Mucosa of descending colon (tissue), 3 donors: ENCODE measurements at regions not wholly inside any gene's neighbourhood (a gene's known extent, or its start where the extent isn't known, plus 50 kb on each side); places are given as distances from the start of the nearest gene placed in this dataset.

ENCODE experiments used
- ATAC-seq: fragments of 200-7000 bp; cut with Tn5 transposase; one replicate; pipeline ENCODE4 v1.9.1; 2020; ENCODE audit warnings: mild to moderate bottlenecking, moderate library complexity
- DNase-seq, 3 donors: peaks; one replicate each; pipeline ENCODE4 v3.0.0-alpha.2; 2020
- H3K36me3 ChIP-seq: fragments of 200-600 bp; one replicate; pipeline ENCODE4 v1.8.0; 2021; ENCODE audit warnings: low read depth, mild to moderate bottlenecking
- H3K4me1 ChIP-seq: fragments of 200-600 bp; one replicate; pipeline ENCODE4 v1.8.0; 2021; ENCODE audit warnings: low read depth, mild to moderate bottlenecking
- H3K4me3 ChIP-seq: fragments of 200-600 bp; one replicate; pipeline ENCODE4 v1.8.0; 2021; ENCODE audit warnings: mild to moderate bottlenecking
- H3K9me3 ChIP-seq: fragments of 200-600 bp; one replicate; pipeline ENCODE4 v1.8.0; 2021; ENCODE audit warnings: mild to moderate bottlenecking
- intact Hi-C, 2 donors: fragments of 100-400 bp; cut with DNase I in 1 of 2; cut with micrococcal nuclease in 1 of 2; formaldehyde crosslinking; loops; one replicate each; pipeline versions ENCODE4 v1.11.0 to v1.11.1; 2022; cut with DNase I, micrococcal nuclease
- TF ChIP-seq, protein P1 (sequence below): fragments of 200-600 bp; IDR thresholded peaks from one replicate; pipeline ENCODE4 v1.8.0; 2022; ENCODE audit warnings: antibody characterized with exemption, mild to moderate bottlenecking
- donor health status: DM: no; HTN: no; CAD: no; lungs with moderate emphysema.
- donor health status: DM: no; HTN: no; CAD: no.
- donor health status: DM: no; HTN: yes; CAD: no.

DNA sequence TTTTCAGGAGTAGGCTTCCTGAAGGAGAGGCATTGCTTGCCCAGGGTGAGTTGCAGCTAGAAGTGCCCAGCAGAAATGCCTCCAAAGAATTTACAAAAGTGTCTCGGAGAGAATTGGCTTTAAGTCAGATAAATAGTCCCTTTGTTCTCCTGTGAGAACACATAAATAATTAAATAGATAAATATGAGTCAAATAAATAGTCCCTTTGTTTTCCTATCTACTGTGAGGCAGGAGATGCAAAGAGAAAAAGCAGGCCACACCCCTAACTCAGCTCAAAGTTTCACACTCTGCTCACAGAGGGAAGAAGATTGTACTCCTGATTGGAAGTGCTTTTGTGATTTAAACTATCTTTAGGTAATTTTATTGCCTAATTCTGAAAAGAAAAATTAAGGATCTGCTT, 180.7 kb upstream of the PRSS16 start:
- no peak for ATAC-seq
- intact Hi-C loops: no loop called here
- H3K9me3 ChIP-seq: no peaks in the 10 kb centered on the region
- no peak overlapping the region for H3K4me3 ChIP-seq
- TF ChIP-seq, protein P1, sequence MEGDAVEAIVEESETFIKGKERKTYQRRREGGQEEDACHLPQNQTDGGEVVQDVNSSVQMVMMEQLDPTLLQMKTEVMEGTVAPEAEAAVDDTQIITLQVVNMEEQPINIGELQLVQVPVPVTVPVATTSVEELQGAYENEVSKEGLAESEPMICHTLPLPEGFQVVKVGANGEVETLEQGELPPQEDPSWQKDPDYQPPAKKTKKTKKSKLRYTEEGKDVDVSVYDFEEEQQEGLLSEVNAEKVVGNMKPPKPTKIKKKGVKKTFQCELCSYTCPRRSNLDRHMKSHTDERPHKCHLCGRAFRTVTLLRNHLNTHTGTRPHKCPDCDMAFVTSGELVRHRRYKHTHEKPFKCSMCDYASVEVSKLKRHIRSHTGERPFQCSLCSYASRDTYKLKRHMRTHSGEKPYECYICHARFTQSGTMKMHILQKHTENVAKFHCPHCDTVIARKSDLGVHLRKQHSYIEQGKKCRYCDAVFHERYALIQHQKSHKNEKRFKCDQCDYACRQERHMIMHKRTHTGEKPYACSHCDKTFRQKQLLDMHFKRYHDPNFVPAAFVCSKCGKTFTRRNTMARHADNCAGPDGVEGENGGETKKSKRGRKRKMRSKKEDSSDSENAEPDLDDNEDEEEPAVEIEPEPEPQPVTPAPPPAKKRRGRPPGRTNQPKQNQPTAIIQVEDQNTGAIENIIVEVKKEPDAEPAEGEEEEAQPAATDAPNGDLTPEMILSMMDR: no peak
- no peaks in the 10 kb centered on the region for H3K4me1 ChIP-seq
- no peaks in the 10 kb centered on the region for H3K36me3 ChIP-seq
- no peak for DNase-seq

- no peak for DNase-seq
- ATAC-seq: no peak
- H3K36me3 ChIP-seq: no peaks in the 10 kb centered on the region
- TF ChIP-seq, protein P1: no peak
- no peak overlapping the region for H3K4me3 ChIP-seq
- intact Hi-C loops: loop anchor here in 1 of 2 donors (10.0 kb wide), 1 partner anchor 459 kb away; no protein-coding TSS in a partner anchor
- no peaks in the 10 kb centered on the region for H3K4me1 ChIP-seq
- no peaks in the 10 kb centered on the region for H3K9me3 ChIP-seq
Measured at GRCh38 chr6:27073441-27073840, 174.1 kb upstream of the PRSS16 start.

- no peaks in the 10 kb centered on the region for H3K36me3 ChIP-seq
- intact Hi-C loops: loop anchor here in 1 of 2 donors (10.0 kb wide), 1 partner anchor 461 kb away; no protein-coding TSS in a partner anchor
- TF ChIP-seq, protein P1: no peak
- H3K4me3 ChIP-seq: no peak overlapping the region
- ATAC-seq (no peak), DNase-seq (no peak)
- H3K4me1 ChIP-seq: no peaks in the 10 kb centered on the region
- no peaks in the 10 kb centered on the region for H3K9me3 ChIP-seq
Measured at GRCh38 chr6:27076116-27076515, 171.4 kb upstream of the PRSS16 start.

DNA sequence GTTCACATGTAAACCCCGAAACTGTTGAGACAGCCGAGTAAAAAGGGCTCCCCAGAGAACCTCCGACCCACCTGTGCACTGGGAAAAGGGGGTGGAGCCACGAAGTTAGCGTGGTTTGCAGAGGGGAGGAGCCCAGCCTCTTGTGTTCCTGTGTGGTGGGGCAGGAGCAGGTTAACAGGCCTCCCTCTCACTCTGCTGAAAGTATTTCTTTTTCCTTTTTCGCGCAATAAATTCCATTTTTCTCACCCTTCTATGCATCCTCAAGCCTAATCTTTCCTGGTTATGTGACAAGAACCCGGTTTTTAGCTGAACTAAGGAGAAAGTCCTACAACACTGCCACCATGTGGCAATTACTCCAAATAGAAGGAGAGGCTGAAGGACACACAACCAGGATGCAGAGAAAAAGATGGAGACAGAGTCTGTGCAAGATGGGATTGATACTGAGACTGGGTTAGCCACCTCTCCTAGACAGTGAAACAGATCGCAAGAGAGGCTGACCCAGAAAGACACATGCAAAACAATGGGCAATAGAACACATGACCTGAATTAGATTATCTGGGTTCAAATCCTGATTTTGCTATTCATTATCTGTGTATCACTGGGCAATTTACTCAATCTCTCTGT, 168.7 kb upstream of the PRSS16 start:
- DNase-seq: peak in 2 of 3 donors; percentile 55 to 67
- no peaks in the 10 kb centered on the region for H3K9me3 ChIP-seq
- TF ChIP-seq, protein P1: peak; percentile 19
- no peak overlapping the region for H3K4me3 ChIP-seq
- ATAC-seq: peak; percentile 86
- intact Hi-C loops: loop anchor here (2.0 to 10.0 kb wide), 2 partner anchors 464 to 472 kb away; no protein-coding TSS in a partner anchor
- H3K36me3 ChIP-seq: no peaks in the 10 kb centered on the region
- no peaks in the 10 kb centered on the region for H3K4me1 ChIP-seq

DNA sequence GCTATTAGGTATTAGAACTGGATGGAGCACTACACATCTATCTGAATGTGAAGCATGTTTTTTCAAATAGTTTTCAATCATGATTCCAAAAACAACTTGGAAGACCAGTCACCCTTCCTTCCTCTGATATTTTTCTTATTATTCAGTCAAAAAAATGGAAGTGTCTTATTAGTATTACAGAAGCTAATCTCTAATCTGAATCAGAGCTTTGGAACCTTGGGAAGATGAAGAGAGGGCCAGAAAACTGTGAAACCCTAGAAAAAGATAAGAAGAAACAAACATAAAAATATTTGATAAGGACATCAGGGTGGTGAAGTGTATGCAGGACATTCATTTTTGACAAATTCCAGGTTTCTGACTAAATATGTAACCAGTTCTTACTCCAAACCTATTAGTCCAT, 166.3 kb upstream of the PRSS16 start:
- H3K9me3 ChIP-seq: no peaks in the 10 kb centered on the region
- TF ChIP-seq, protein P1: no peak
- intact Hi-C loops: no loop called here
- H3K4me3 ChIP-seq: no peak overlapping the region
- H3K4me1 ChIP-seq: no peaks in the 10 kb centered on the region
- no peaks in the 10 kb centered on the region for H3K36me3 ChIP-seq
- no peak for DNase-seq
- no peak for ATAC-seq
